Fibroblast of lung (primary cell): ENCODE measurements at regions not wholly inside any gene's neighbourhood (a gene's known extent, or its start where the extent isn't known, plus 50 kb on each side); places are given as distances from the start of the nearest gene placed in this dataset.

Experiments
- DNase-seq, 2 donors: peaks; one replicate each; pipeline versions ENCODE4 v3.0.0 to v3.0.0-alpha.2; 2010; ENCODE audit warnings: low read depth in 2 of 2
- H2AFZ ChIP-seq: 2 replicates; pipeline ENCODE4 v1.5.1; 2012; ENCODE audit warnings: low read length, control low read depth, inconsistent platforms
- H3K27ac ChIP-seq: 2 replicates; pipeline ENCODE4 v1.5.1; 2011; ENCODE audit warnings: low read length, control low read depth; ENCODE audit not compliant: insufficient read depth
- H3K27me3 ChIP-seq: 2 replicates; pipeline ENCODE4 v1.5.1; 2011; ENCODE audit warnings: mild to moderate bottlenecking, low read length; ENCODE audit not compliant: control insufficient read depth, insufficient read depth
- H3K36me3 ChIP-seq: 2 replicates; pipeline ENCODE4 v1.5.1; 2011; ENCODE audit warnings: low read length; ENCODE audit not compliant: control insufficient read depth, insufficient read depth
- H3K4me1 ChIP-seq: 2 replicates; pipeline ENCODE4 v1.5.1; 2011; ENCODE audit warnings: low read length; ENCODE audit not compliant: control insufficient read depth, insufficient read depth; ENCODE audit errors: extremely low read depth
- H3K4me2 ChIP-seq: 2 replicates; pipeline ENCODE4 v1.5.1; 2011; ENCODE audit warnings: low read length, control low read depth; ENCODE audit not compliant: insufficient read depth; ENCODE audit errors: extremely low read depth
- H3K4me3 ChIP-seq, 4 experiments: fragments of 200-600 bp in 1 of 4; sonication (generic) in 1 of 4; replicated peaks in 1 of 4; 2 replicates each; pipeline ENCODE4 v1.5.1; 2011 to 2016; ENCODE audit warnings: low read length in 4 of 4, low read depth in 3 of 4, mild to moderate bottlenecking in 3 of 4, control low read depth in 2 of 4, inconsistent platforms in 1 of 4, mixed read lengths in 1 of 4; ENCODE audit not compliant: insufficient read depth in 1 of 4; ENCODE audit errors: control extremely low read depth in 1 of 4
- H3K79me2 ChIP-seq: 2 replicates; pipeline ENCODE4 v1.5.1; 2012; ENCODE audit warnings: mild to moderate bottlenecking, low read length, inconsistent platforms; ENCODE audit not compliant: control insufficient read depth, insufficient read depth
- H3K9ac ChIP-seq: 2 replicates; pipeline ENCODE4 v1.5.1; 2011; ENCODE audit warnings: mild to moderate bottlenecking, low read length, control low read depth; ENCODE audit not compliant: insufficient read depth
- H3K9me3 ChIP-seq: 2 replicates; pipeline ENCODE4 v1.5.1; 2012; ENCODE audit warnings: low read depth, low read length; ENCODE audit not compliant: control insufficient read depth, insufficient read depth
- H4K20me1 ChIP-seq: 2 replicates; pipeline ENCODE4 v1.5.1; 2011; ENCODE audit warnings: low read length; ENCODE audit not compliant: control insufficient read depth, insufficient read depth; ENCODE audit errors: extremely low read depth
- CTCF ChIP-seq, 2 donors: IDR thresholded peaks in 1 of 2; conservative IDR thresholded peaks in 1 of 2; 1 replicate in 1 of 2; 2 replicates in 1 of 2; pipeline ENCODE4 v1.5.1; 2011 to 2012; ENCODE audit warnings: low read length in 2 of 2, control low read depth in 1 of 2, inconsistent platforms in 1 of 2, low read depth in 1 of 2, mild to moderate bottlenecking in 1 of 2
- EZH2 ChIP-seq: IDR thresholded peaks from 2 replicates; pipeline ENCODE4 v1.5.1; 2012; ENCODE audit warnings: low read length, control low read depth, mild to moderate bottlenecking; ENCODE audit errors: missing control alignments

- no peak for DNase-seq
- H3K4me3 ChIP-seq = no peak overlapping the region
- H3K27me3 ChIP-seq = no peaks in the 10 kb centered on the region
- no peak overlapping the region for H3K4me2 ChIP-seq
- no peak overlapping the region for H3K9ac ChIP-seq
- no peaks in the 10 kb centered on the region for H3K4me1 ChIP-seq
- H3K36me3 ChIP-seq = no peaks in the 10 kb centered on the region
- H3K79me2 ChIP-seq = no peaks in the 10 kb centered on the region
- H4K20me1 ChIP-seq = no peaks in the 10 kb centered on the region
- H2AFZ ChIP-seq = no peak overlapping the region
- no peak for TF ChIP-seq EZH2
- TF ChIP-seq CTCF (conservative IDR thresholded peaks at IDR 0.05 in 1 of 2, IDR thresholded peaks at IDR 0.05 in 1 of 2; ENCODE audit: low read depth in 1 of 2, low read length in 2 of 2) = no peak
- no peaks in the 10 kb centered on the region for H3K9me3 ChIP-seq
- no peak overlapping the region for H3K27ac ChIP-seq
Measured at GRCh38 chr6:18674346-18674745, 287.2 kb downstream of the RNF144B start.

GRCh38 chr6:18675881-18676280, 288.7 kb downstream of the RNF144B start:
- H3K4me3 ChIP-seq = no peak overlapping the region

GRCh38 chr6:18676548-18676947, 289.4 kb downstream of the RNF144B start:
- H4K20me1 ChIP-seq = no peaks in the 10 kb centered on the region
- H3K79me2 ChIP-seq = no peaks in the 10 kb centered on the region
- H3K36me3 ChIP-seq = no peaks in the 10 kb centered on the region
- no peak overlapping the region for H2AFZ ChIP-seq
- no peaks in the 10 kb centered on the region for H3K4me1 ChIP-seq
- no peak overlapping the region for H3K27ac ChIP-seq
- H3K9me3 ChIP-seq = no peaks in the 10 kb centered on the region
- TF ChIP-seq EZH2 (no peak), CTCF (conservative IDR thresholded peaks at IDR 0.05 in 1 of 2, IDR thresholded peaks at IDR 0.05 in 1 of 2; ENCODE audit: low read depth in 1 of 2, low read length in 2 of 2) (no peak)
- DNase-seq = no peak
- no peak overlapping the region for H3K4me3 ChIP-seq
- no peak overlapping the region for H3K4me2 ChIP-seq
- no peak overlapping the region for H3K9ac ChIP-seq
- H3K27me3 ChIP-seq = no peaks in the 10 kb centered on the region

More at GRCh38 chr6:18675881-18676280, 288.7 kb downstream of the RNF144B start:
- no peaks in the 10 kb centered on the region for H3K36me3 ChIP-seq
- no peak overlapping the region for H3K4me2 ChIP-seq
- no peaks in the 10 kb centered on the region for H4K20me1 ChIP-seq
- TF ChIP-seq CTCF (conservative IDR thresholded peaks at IDR 0.05 in 1 of 2, IDR thresholded peaks at IDR 0.05 in 1 of 2; ENCODE audit: low read depth in 1 of 2, low read length in 2 of 2) = no peak
- H3K79me2 ChIP-seq = no peaks in the 10 kb centered on the region
- H2AFZ ChIP-seq = no peak overlapping the region
- H3K27me3 ChIP-seq = no peaks in the 10 kb centered on the region
- DNase-seq = no peak
- H3K9ac ChIP-seq = no peak overlapping the region
- no peak overlapping the region for H3K27ac ChIP-seq
- H3K4me1 ChIP-seq = no peaks in the 10 kb centered on the region
- H3K9me3 ChIP-seq = no peaks in the 10 kb centered on the region
